Effector memory CD8-positive, alpha-beta T cell (primary cell): ENCODE measurements at regions not wholly inside any gene's neighbourhood (a gene's known extent, or its start where the extent isn't known, plus 50 kb on each side); places are given as distances from the start of the nearest gene placed in this dataset.

ENCODE experiments used
- ATAC-seq: fragments of 150-1000 bp; cut with Tn5 transposase; replicated peaks from 2 replicates; pipeline ENCODE4 v1.10.0; 2021; ENCODE audit warnings: mild to moderate bottlenecking, moderate library complexity
- DNase-seq, 3 experiments: peaks; one replicate each; pipeline ENCODE4 v3.0.0; 2021
- H3K27ac Mint-ChIP-seq, 2 donors: one replicate each; pipeline ENCODE4 v1.8.0; 2022; ENCODE audit warnings: mild to moderate bottlenecking in 2 of 2, mixed read lengths in 2 of 2, moderate library complexity in 2 of 2
- H3K27me3 Mint-ChIP-seq, 2 donors: one replicate each; pipeline ENCODE4 v1.8.0; 2022; ENCODE audit warnings: mixed read lengths in 2 of 2
- H3K36me3 Mint-ChIP-seq: one replicate; pipeline ENCODE4 v1.8.0; 2022; ENCODE audit warnings: mild to moderate bottlenecking, moderate library complexity, mixed read lengths; ENCODE audit not compliant: insufficient read depth
- H3K4me1 Mint-ChIP-seq, 2 donors: one replicate each; pipeline ENCODE4 v1.8.0; 2022; ENCODE audit warnings: low read depth in 2 of 2, mixed read lengths in 2 of 2
- H3K4me3 Mint-ChIP-seq, 2 donors: one replicate each; pipeline ENCODE4 v1.8.0; 2022; ENCODE audit warnings: mild to moderate bottlenecking in 2 of 2, mixed read lengths in 2 of 2, moderate library complexity in 2 of 2
- H3K9me3 Mint-ChIP-seq, 2 donors: one replicate each; pipeline ENCODE4 v1.8.0; 2022; ENCODE audit warnings: mixed read lengths in 2 of 2

- no peak for DNase-seq
- no peak for ATAC-seq
- H3K36me3 Mint-ChIP-seq, result no peaks in the 10 kb centered on the region
- H3K27ac Mint-ChIP-seq, result no peak overlapping the region
- no peak overlapping the region for H3K4me3 Mint-ChIP-seq
- H3K9me3 Mint-ChIP-seq, result no peaks in the 10 kb centered on the region
- no peaks in the 10 kb centered on the region for H3K4me1 Mint-ChIP-seq
- H3K27me3 Mint-ChIP-seq, result no peaks in the 10 kb centered on the region
Observed at GRCh38 chr7:20839196-20839735, 52.6 kb upstream of the SP8 start.

GRCh38 chr7:20839987-20840386, 53.3 kb upstream of the SP8 start:
- Mint-ChIP-seq H3K4me1 (no peaks in the 10 kb centered on the region), H3K36me3 (no peaks in the 10 kb centered on the region), H3K27me3 (no peaks in the 10 kb centered on the region), H3K4me3 (no peak overlapping the region), H3K9me3 (no peaks in the 10 kb centered on the region), H3K27ac (no peak overlapping the region)
- no peak for DNase-seq
- ATAC-seq, result no peak

GRCh38 chr7:20846791-20847190, 60.1 kb upstream of the SP8 start:
- no peaks in the 10 kb centered on the region for H3K36me3 Mint-ChIP-seq
- H3K27me3 Mint-ChIP-seq, result no peaks in the 10 kb centered on the region
- no peak overlapping the region for H3K27ac Mint-ChIP-seq
- ATAC-seq (no peak), DNase-seq (no peak)
- H3K4me1 Mint-ChIP-seq, result no peaks in the 10 kb centered on the region
- H3K4me3 Mint-ChIP-seq, result no peak overlapping the region
- peaks cover 0 to 1% of the 10 kb centered on the region in 2 donors for H3K9me3 Mint-ChIP-seq

DNA sequence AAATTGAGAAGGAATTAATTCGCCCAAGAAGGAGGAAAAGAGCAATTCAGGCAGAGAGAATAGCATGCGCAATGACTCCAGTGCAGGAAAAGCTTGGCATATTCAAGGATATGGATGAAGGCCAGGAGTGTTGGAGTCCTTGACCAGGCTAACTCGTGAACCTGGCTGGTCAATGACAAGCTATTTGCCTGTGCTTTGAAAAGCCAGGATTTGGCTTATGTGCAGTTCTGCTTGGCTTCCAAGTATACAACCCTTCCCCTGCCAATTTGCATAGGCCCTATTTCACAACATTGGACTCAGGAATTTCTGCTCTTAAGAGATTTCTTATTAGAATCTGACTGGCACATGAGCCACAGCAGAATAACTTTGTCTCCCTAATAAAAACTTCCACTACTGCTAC, 72.3 kb upstream of the SP8 start:
- no peaks in the 10 kb centered on the region for H3K9me3 Mint-ChIP-seq
- ATAC-seq (no peak), DNase-seq (no peak)
- no peak overlapping the region for H3K4me3 Mint-ChIP-seq
- no peaks in the 10 kb centered on the region for H3K27me3 Mint-ChIP-seq
- no peaks in the 10 kb centered on the region for H3K36me3 Mint-ChIP-seq
- no peak overlapping the region for H3K27ac Mint-ChIP-seq
- H3K4me1 Mint-ChIP-seq, result no peaks in the 10 kb centered on the region

GRCh38 chr7:20861468-20861867, 74.8 kb upstream of the SP8 start:
- Mint-ChIP-seq H3K27me3 (no peaks in the 10 kb centered on the region), H3K36me3 (no peaks in the 10 kb centered on the region), H3K27ac (no peak overlapping the region), H3K4me3 (no peak overlapping the region), H3K4me1 (no peaks in the 10 kb centered on the region), H3K9me3 (no peaks in the 10 kb centered on the region)
- no peak for ATAC-seq
- no peak for DNase-seq

- Mint-ChIP-seq H3K4me1 (no peaks in the 10 kb centered on the region), H3K36me3 (no peaks in the 10 kb centered on the region), H3K27ac (no peak overlapping the region), H3K9me3 (no peaks in the 10 kb centered on the region), H3K4me3 (no peak overlapping the region), H3K27me3 (no peaks in the 10 kb centered on the region)
- no peak for DNase-seq
- no peak for ATAC-seq
Observed at GRCh38 chr7:20862554-20862953, 75.9 kb upstream of the SP8 start.

GRCh38 chr7:20864221-20864620, 77.5 kb upstream of the SP8 start:
- Mint-ChIP-seq H3K4me1 (no peaks in the 10 kb centered on the region), H3K4me3 (no peak overlapping the region), H3K36me3 (no peaks in the 10 kb centered on the region), H3K9me3 (peaks cover 0 to 2% of the 10 kb centered on the region in 2 donors), H3K27ac (no peak overlapping the region), H3K27me3 (no peaks in the 10 kb centered on the region)
- ATAC-seq, result no peak
- DNase-seq, result no peak

GRCh38 chr7:20865684-20866083, 79.0 kb upstream of the SP8 start:
- no peaks in the 10 kb centered on the region for H3K36me3 Mint-ChIP-seq
- no peaks in the 10 kb centered on the region for H3K27me3 Mint-ChIP-seq
- H3K4me1 Mint-ChIP-seq, result no peaks in the 10 kb centered on the region
- DNase-seq (no peak), ATAC-seq (no peak)
- no peak overlapping the region for H3K4me3 Mint-ChIP-seq
- no peak overlapping the region for H3K27ac Mint-ChIP-seq
- peaks cover 0 to 2% of the 10 kb centered on the region in 2 donors for H3K9me3 Mint-ChIP-seq

DNA sequence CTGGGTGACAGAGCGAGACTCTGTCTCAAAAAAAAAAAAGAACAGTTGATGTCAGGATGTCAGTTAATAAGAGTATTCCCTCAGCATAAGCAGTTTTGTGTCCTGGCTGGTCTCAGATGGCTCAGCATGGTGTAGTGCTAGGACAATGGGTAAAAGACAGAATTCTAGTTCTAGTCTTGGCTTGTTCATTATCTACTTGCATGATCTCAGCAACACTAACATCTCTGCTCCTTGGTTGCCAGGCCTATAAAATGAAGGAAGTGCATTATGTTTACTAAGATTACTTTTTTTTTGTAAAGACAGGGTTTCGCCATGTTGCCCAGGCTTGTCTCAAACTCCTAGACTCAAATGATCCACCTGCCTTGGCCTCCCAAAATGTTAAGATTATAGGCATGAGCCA, 84.3 kb upstream of the SP8 start:
- Mint-ChIP-seq H3K36me3 (no peaks in the 10 kb centered on the region), H3K4me1 (no peaks in the 10 kb centered on the region), H3K27me3 (no peaks in the 10 kb centered on the region), H3K4me3 (no peak overlapping the region), H3K9me3 (peaks cover 0 to 2% of the 10 kb centered on the region in 2 donors), H3K27ac (no peak overlapping the region)
- DNase-seq (no peak), ATAC-seq (no peak)

DNA sequence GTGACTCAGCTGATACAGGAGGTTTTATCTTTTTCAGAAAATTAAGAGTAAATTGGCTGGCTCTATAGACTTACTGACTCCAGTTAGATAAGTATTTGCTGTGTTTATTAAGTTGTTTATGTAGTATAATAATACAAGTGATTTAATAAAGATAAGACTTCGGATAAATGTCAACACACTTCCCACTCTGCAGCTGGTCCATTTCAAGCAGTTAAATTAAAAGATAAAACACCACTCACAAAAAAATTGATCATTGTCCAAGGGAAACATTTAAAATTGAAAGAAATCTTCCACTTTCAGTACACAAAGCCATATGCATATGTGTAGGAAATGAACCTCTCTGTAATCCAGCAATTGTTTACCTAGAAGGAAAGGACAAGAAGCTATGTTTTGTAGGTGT, 106.1 kb upstream of the SP8 start:
- Mint-ChIP-seq H3K27ac (no peak overlapping the region), H3K36me3 (no peaks in the 10 kb centered on the region), H3K4me3 (no peak overlapping the region), H3K27me3 (no peaks in the 10 kb centered on the region), H3K4me1 (no peaks in the 10 kb centered on the region), H3K9me3 (peaks cover 6 to 9% of the 10 kb centered on the region in 2 donors)
- ATAC-seq, result no peak
- no peak for DNase-seq

DNA sequence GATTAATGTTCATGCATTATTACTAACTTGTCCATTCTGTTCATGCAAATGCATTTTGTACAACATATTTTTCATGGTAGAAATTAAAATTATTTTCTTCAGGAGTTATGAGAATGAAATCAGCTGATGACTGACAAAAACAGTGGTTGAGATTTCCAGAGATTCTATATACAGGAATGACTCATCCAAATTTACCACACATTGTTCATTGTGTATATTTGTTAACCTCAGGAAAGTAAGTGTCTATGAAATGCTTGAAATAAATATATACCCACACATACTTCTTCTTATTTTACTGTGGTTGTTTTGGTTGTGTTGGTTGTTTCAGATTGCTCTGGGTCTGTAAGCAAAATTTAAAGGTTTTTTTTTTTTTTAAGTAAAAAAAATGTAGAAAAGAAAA, 108.1 kb upstream of the SP8 start:
- no peaks in the 10 kb centered on the region for H3K27me3 Mint-ChIP-seq
- peaks cover 0 to 2% of the 10 kb centered on the region in 2 donors for H3K9me3 Mint-ChIP-seq
- H3K27ac Mint-ChIP-seq, result no peak overlapping the region
- DNase-seq (no peak), ATAC-seq (no peak)
- H3K36me3 Mint-ChIP-seq, result no peaks in the 10 kb centered on the region
- H3K4me3 Mint-ChIP-seq, result no peak overlapping the region
- H3K4me1 Mint-ChIP-seq, result no peaks in the 10 kb centered on the region

DNA sequence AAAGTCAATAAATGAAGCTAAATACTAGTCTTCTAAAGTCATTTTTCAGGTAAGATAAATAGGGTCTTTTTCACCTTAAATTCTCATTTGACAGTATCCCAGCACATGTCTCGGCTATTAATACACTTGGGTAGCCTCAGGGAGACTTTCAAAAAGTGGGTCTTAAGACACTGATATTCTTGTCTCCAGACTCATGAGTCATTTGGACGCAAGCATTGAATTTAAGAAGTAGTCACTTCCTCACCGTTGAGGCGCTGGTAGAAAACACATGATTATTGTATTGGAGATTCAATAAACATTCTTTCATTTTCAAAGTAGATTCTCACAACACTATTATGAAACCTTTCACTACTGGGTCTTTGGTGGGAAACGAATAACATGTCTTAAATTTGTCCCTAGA, 108.9 kb upstream of the SP8 start:
- Mint-ChIP-seq H3K4me1 (no peaks in the 10 kb centered on the region), H3K27me3 (no peaks in the 10 kb centered on the region), H3K9me3 (peaks cover 0 to 1% of the 10 kb centered on the region in 2 donors), H3K27ac (no peak overlapping the region), H3K36me3 (no peaks in the 10 kb centered on the region), H3K4me3 (no peak overlapping the region)
- ATAC-seq (no peak), DNase-seq (no peak)

GRCh38 chr7:20896996-20897395, 110.3 kb upstream of the SP8 start:
- Mint-ChIP-seq H3K36me3 (no peaks in the 10 kb centered on the region), H3K27ac (no peak overlapping the region), H3K27me3 (no peaks in the 10 kb centered on the region), H3K4me1 (no peaks in the 10 kb centered on the region), H3K4me3 (no peak overlapping the region), H3K9me3 (peaks cover 0 to 7% of the 10 kb centered on the region in 2 donors)
- ATAC-seq (no peak), DNase-seq (no peak)

GRCh38 chr7:20906801-20907453, 120.2 kb upstream of the SP8 start:
- no peak overlapping the region for H3K27ac Mint-ChIP-seq
- H3K36me3 Mint-ChIP-seq, result no peaks in the 10 kb centered on the region
- no peak overlapping the region for H3K4me3 Mint-ChIP-seq
- H3K27me3 Mint-ChIP-seq, result no peaks in the 10 kb centered on the region
- H3K9me3 Mint-ChIP-seq, result peaks cover 0 to 4% of the 10 kb centered on the region in 2 donors
- DNase-seq, result no peak
- ATAC-seq, result no peak
- H3K4me1 Mint-ChIP-seq, result no peaks in the 10 kb centered on the region
